B cell (primary cell): ENCODE measurements at regions not wholly inside any gene's neighbourhood (a gene's known extent, or its start where the extent isn't known, plus 50 kb on each side); places are given as distances from the start of the nearest gene placed in this dataset.

Source experiments
- CTCF ChIP-seq: fragments of 200-600 bp; IDR thresholded peaks from one replicate; pipeline ENCODE4 v1.8.0; 2022; ENCODE audit warnings: antibody characterized with exemption, mild to moderate bottlenecking
- EZH2 ChIP-seq: IDR thresholded peaks from 2 replicates; pipeline ENCODE4 v1.6.1; 2012; ENCODE audit warnings: borderline replicate concordance, low read depth, mild to moderate bottlenecking, moderate library complexity, low read length; ENCODE audit not compliant: insufficient read depth, poor library complexity, severe bottlenecking

GRCh38 chr10:46097576-46098317 is 51.7 kb upstream of the MSMB start:
- TF ChIP-seq CTCF (no peak), EZH2 (no peak)
